HG03159 (cell line): ENCODE measurements at regions not wholly inside any gene's neighbourhood (a gene's known extent, or its start where the extent isn't known, plus 50 kb on each side); places are given as distances from the start of the nearest gene placed in this dataset.
A peak's percentile ranks its signal among the peaks of the same experiment; 100 is the strongest.

Experiments used
- ATAC-seq: cut with Tn5 transposase; IDR thresholded peaks from one replicate; pipeline ENCODE4 v1.9.1; 2021; ENCODE audit warnings: mild to moderate bottlenecking, moderate library complexity; ENCODE audit not compliant: unreplicated experiment

- no peak for ATAC-seq
These were observed 56.1 kb downstream of the BTG1 start for GRCh38 chr12:92089559-92089958.

- no peak for ATAC-seq
These were observed 56.8 kb downstream of the BTG1 start for GRCh38 chr12:92088805-92089204.

- no peak for ATAC-seq
These were observed 60.0 kb downstream of the BTG1 start for GRCh38 chr12:92085736-92086040.

GRCh38 chr12:92085040-92085735, 60.5 kb downstream of the BTG1 start:
- peak; percentile 66 for ATAC-seq

- ATAC-seq = no peak
These were observed 64.7 kb downstream of the BTG1 start for GRCh38 chr12:92080911-92081285.

GRCh38 chr12:92079054-92079385, 66.6 kb downstream of the BTG1 start:
- ATAC-seq = no peak

GRCh38 chr12:92078167-92079053, 67.2 kb downstream of the BTG1 start:
- no peak for ATAC-seq

GRCh38 chr12:92077530-92077929, 68.1 kb downstream of the BTG1 start:
- ATAC-seq = no peak

- ATAC-seq = no peak
These were observed 69.5 kb downstream of the BTG1 start for GRCh38 chr12:92076101-92076500.

- no peak for ATAC-seq
These were observed 70.2 kb downstream of the BTG1 start for GRCh38 chr12:92075425-92075914.

GRCh38 chr12:92074889-92075288, 70.8 kb downstream of the BTG1 start:
- no peak for ATAC-seq

GRCh38 chr12:92073094-92073493, 72.6 kb downstream of the BTG1 start:
- ATAC-seq = no peak

GRCh38 chr12:92072112-92072511, 73.5 kb downstream of the BTG1 start:
- no peak for ATAC-seq

GRCh38 chr12:92070864-92071445, 74.7 kb downstream of the BTG1 start:
- no peak for ATAC-seq

- peak; percentile 56 for ATAC-seq
These were observed 75.4 kb downstream of the BTG1 start for GRCh38 chr12:92070054-92070863.

GRCh38 chr12:92068459-92068858, 77.2 kb downstream of the BTG1 start:
- no peak for ATAC-seq

- peak; percentile 21 for ATAC-seq
These were observed 80.0 kb downstream of the BTG1 start for GRCh38 chr12:92065639-92066038.

- ATAC-seq = peak; percentile 72
These were observed 80.6 kb downstream of the BTG1 start for GRCh38 chr12:92065018-92065499.

- no peak for ATAC-seq
These were observed 81.2 kb downstream of the BTG1 start for GRCh38 chr12:92064422-92064821.

GRCh38 chr12:92063641-92064040, 82.0 kb downstream of the BTG1 start:
- no peak for ATAC-seq
